ENCODE measurements at regions not wholly inside any gene's neighbourhood (a gene's known extent, or its start where the extent isn't known, plus 50 kb on each side); places are given as distances from the start of the nearest gene placed in this dataset.

DNA sequence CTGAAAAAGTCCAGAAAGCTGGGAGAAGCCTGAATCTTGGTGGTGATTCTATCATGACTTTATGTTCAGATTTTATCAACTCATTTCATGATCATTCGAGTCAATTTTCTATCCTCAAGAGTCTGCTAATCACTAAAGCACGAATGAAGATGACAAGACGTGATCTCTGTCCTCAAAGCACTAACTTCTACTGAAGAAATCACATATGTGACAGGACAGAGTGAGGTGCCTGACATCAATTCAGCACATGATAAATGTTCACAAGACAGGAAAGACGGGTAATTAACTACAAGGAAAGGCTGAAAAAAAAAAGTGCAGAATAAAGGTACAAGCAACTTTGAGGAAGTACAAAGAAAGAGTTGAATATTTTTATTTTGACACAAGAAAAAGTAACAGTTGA, 487.1 kb downstream of the EFNB2 start:
- TF ChIP-seq, protein P1, sequence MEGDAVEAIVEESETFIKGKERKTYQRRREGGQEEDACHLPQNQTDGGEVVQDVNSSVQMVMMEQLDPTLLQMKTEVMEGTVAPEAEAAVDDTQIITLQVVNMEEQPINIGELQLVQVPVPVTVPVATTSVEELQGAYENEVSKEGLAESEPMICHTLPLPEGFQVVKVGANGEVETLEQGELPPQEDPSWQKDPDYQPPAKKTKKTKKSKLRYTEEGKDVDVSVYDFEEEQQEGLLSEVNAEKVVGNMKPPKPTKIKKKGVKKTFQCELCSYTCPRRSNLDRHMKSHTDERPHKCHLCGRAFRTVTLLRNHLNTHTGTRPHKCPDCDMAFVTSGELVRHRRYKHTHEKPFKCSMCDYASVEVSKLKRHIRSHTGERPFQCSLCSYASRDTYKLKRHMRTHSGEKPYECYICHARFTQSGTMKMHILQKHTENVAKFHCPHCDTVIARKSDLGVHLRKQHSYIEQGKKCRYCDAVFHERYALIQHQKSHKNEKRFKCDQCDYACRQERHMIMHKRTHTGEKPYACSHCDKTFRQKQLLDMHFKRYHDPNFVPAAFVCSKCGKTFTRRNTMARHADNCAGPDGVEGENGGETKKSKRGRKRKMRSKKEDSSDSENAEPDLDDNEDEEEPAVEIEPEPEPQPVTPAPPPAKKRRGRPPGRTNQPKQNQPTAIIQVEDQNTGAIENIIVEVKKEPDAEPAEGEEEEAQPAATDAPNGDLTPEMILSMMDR (IDR thresholded peaks at IDR 0.05; ENCODE audit: low read length) = no peak
- no peak for TF ChIP-seq EZH2 (IDR thresholded peaks at IDR 0.05; ENCODE audit: borderline replicate concordance, low read length)
- no peaks in the 10 kb centered on the region for H3K9me3 ChIP-seq (ENCODE audit: low read length)
- no peak overlapping the region for H3K4me3 ChIP-seq (ENCODE audit: low read depth, low read length, poor library complexity, severe bottlenecking)
- H3K4me1 ChIP-seq (ENCODE audit: insufficient read depth, low read length, severe bottlenecking) = no peaks in the 10 kb centered on the region
- H3K4me2 ChIP-seq (ENCODE audit: low read length) = no peak overlapping the region
- H3K9me2 ChIP-seq (ENCODE audit: low read depth, low read length) = no peaks in the 10 kb centered on the region
- no peak overlapping the region for H3K27ac ChIP-seq (ENCODE audit: low read depth, low read length, poor library complexity, severe bottlenecking)
- H4K20me1 ChIP-seq (ENCODE audit: insufficient read depth, low read length) = no peaks in the 10 kb centered on the region
- H2AFZ ChIP-seq (ENCODE audit: low read length) = no peak overlapping the region
- H3K27me3 ChIP-seq (ENCODE audit: insufficient read depth, low read length) = no peaks in the 10 kb centered on the region; the same call in 1 of the 2 replicates
- H3K36me3 ChIP-seq (ENCODE audit: insufficient read depth, low read length) = no peaks in the 10 kb centered on the region
- no peaks in the 10 kb centered on the region for H3K79me2 ChIP-seq (ENCODE audit: insufficient read depth, low read length)
- H3F3A ChIP-seq (ENCODE audit: insufficient read depth, low read length) = no peaks in the 10 kb centered on the region
- no peak overlapping the region for H3K9ac ChIP-seq (ENCODE audit: low read length)

DNA sequence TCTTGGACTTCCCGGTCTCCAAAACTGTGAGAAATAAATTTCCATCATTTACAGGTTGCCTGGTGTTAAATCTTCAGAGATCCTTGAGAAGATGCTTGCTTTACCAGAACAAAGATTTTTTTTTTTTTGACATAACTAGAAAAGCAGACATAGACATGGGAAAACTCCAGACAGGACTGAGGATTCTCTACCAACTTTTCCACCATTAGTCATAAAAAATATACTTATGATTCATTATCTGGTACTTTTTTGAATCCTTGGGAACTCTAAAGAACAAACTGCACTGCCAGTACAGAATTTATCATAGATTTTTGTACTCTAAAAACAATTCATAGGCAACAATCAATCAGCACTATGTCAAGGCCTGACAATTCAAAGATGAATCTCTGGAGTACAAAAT, 487.6 kb downstream of the EFNB2 start:
- H4K20me1 ChIP-seq (ENCODE audit: insufficient read depth, low read length) = no peaks in the 10 kb centered on the region
- H3K4me2 ChIP-seq (ENCODE audit: low read length) = no peak overlapping the region
- no peaks in the 10 kb centered on the region for H3F3A ChIP-seq (ENCODE audit: insufficient read depth, low read length)
- no peaks in the 10 kb centered on the region for H3K4me1 ChIP-seq (ENCODE audit: insufficient read depth, low read length, severe bottlenecking)
- H3K79me2 ChIP-seq (ENCODE audit: insufficient read depth, low read length) = no peaks in the 10 kb centered on the region
- H3K27ac ChIP-seq (ENCODE audit: low read depth, low read length, poor library complexity, severe bottlenecking) = no peak overlapping the region
- no peak overlapping the region for H2AFZ ChIP-seq (ENCODE audit: low read length)
- H3K27me3 ChIP-seq (ENCODE audit: insufficient read depth, low read length) = no peaks in the 10 kb centered on the region
- no peak overlapping the region for H3K9ac ChIP-seq (ENCODE audit: low read length)
- no peaks in the 10 kb centered on the region for H3K36me3 ChIP-seq (ENCODE audit: insufficient read depth, low read length)
- TF ChIP-seq, protein P1 (IDR thresholded peaks at IDR 0.05; ENCODE audit: low read length) = no peak
- TF ChIP-seq EZH2 (IDR thresholded peaks at IDR 0.05; ENCODE audit: borderline replicate concordance, low read length) = no peak
- no peak overlapping the region for H3K4me3 ChIP-seq (ENCODE audit: low read depth, low read length, poor library complexity, severe bottlenecking)
- H3K9me2 ChIP-seq (ENCODE audit: low read depth, low read length) = no peaks in the 10 kb centered on the region
- H3K9me3 ChIP-seq (ENCODE audit: low read length) = no peaks in the 10 kb centered on the region

GRCh38 chr13:106042996-106043581, 492.4 kb downstream of the EFNB2 start:
- H3K27ac ChIP-seq (ENCODE audit: low read depth, low read length, poor library complexity, severe bottlenecking) = no peak overlapping the region
- TF ChIP-seq, protein P1 (IDR thresholded peaks at IDR 0.05; ENCODE audit: low read length) = no peak
- TF ChIP-seq EZH2 (IDR thresholded peaks at IDR 0.05; ENCODE audit: borderline replicate concordance, low read length) = no peak

More at GRCh38 chr13:106042996-106043581, 492.4 kb downstream of the EFNB2 start:
- H3K36me3 ChIP-seq (ENCODE audit: insufficient read depth, low read length) = no peaks in the 10 kb centered on the region
- H4K20me1 ChIP-seq (ENCODE audit: insufficient read depth, low read length) = no peaks in the 10 kb centered on the region
- no peaks in the 10 kb centered on the region for H3K4me1 ChIP-seq (ENCODE audit: insufficient read depth, low read length, severe bottlenecking)
- H2AFZ ChIP-seq (ENCODE audit: low read length) = no peak overlapping the region
- no peaks in the 10 kb centered on the region for H3F3A ChIP-seq (ENCODE audit: insufficient read depth, low read length)
- H3K9me2 ChIP-seq (ENCODE audit: low read depth, low read length) = no peaks in the 10 kb centered on the region
- H3K27me3 ChIP-seq (ENCODE audit: insufficient read depth, low read length) = no peaks in the 10 kb centered on the region
- no peak overlapping the region for H3K4me2 ChIP-seq (ENCODE audit: low read length)
- H3K9ac ChIP-seq (ENCODE audit: low read length) = no peak overlapping the region
- H3K9me3 ChIP-seq (ENCODE audit: low read length) = no peaks in the 10 kb centered on the region
- H3K4me3 ChIP-seq (ENCODE audit: low read depth, low read length, poor library complexity, severe bottlenecking) = no peak overlapping the region
- no peaks in the 10 kb centered on the region for H3K79me2 ChIP-seq (ENCODE audit: insufficient read depth, low read length)
